Fibroblast of skin of right biceps (primary cell): ENCODE measurements at regions not wholly inside any gene's neighbourhood (a gene's known extent, or its start where the extent isn't known, plus 50 kb on each side); places are given as distances from the start of the nearest gene placed in this dataset.
"Not testable (repeated sequence)": the region's sequence is repeated elsewhere in the genome, so short reads cannot be mapped to it uniquely, and the experiment has no call there.

Experiments
- DNase-seq: peaks from one replicate; pipeline ENCODE4 v3.0.0-alpha.2; 2013

GRCh38 chr7:120054376-120055100 lies 218.4 kb upstream of the KCND2 start:
- DNase-seq, result no peak

- peak; percentile 84 for DNase-seq
Measured at GRCh38 chr7:120055300-120055699, 217.7 kb upstream of the KCND2 start.

- no peak for DNase-seq
Measured at GRCh38 chr7:120056227-120056626, 216.7 kb upstream of the KCND2 start.

DNA sequence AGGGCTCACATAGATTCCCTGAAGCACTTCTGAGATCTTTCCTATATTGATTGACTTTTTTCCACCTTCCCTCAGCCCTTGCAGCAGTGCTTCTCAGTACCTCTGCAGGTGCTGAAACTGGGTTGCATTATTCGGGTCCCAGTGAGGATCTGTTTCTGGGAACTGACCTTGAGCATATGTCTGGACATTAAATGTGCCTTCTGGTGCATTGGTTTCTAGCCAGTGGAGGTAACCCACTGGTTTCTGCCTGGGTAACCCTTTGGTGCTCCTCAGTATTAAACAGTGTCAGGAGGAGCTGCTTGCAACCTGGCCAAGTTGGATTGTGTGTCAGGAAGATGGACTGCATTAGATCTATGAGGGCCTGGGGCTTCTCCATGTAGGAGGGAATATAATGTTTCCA lies 213.3 kb upstream of the KCND2 start:
- no peak for DNase-seq

GRCh38 chr7:120060281-120060680 lies 212.7 kb upstream of the KCND2 start:
- peak; percentile 44 for DNase-seq

DNA sequence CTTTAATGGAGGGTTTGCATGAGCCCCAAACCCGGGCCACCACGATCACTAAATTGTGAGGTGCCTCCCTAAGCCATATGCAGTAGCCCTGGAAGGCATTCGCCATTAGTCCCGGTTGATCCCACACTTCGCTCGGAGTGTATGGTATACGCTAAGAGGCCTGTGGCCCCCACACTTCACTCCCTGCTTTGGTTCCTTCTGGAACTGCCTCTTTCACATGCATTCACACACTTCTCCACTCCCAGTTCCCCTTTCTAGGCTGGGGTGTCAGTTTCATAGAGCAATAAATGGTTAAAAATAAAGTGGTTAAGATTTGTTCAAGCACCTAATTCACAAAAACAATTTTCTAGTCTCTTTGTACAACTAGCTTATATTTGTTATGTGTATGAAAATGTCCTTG lies 212.1 kb upstream of the KCND2 start:
- DNase-seq, result no peak

DNA sequence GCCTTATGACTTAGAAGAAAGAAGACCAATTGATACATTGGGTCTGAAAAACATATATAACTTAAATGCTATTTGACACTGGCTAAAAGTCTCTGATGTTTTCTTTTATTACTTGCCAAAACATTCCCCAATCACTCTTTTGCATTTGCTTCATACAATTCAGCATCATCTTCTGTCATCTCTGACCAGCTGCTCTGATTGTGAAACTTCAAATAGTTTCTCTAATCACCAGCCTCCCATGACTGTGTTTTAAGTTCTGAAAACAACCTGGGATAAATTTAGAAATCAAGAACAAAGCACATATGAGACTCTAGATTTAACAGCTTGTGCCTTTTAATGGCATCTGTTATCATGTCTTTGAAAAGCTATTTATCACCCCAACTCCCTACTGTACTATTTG lies 208.4 kb upstream of the KCND2 start:
- peak; percentile 49 for DNase-seq

DNA sequence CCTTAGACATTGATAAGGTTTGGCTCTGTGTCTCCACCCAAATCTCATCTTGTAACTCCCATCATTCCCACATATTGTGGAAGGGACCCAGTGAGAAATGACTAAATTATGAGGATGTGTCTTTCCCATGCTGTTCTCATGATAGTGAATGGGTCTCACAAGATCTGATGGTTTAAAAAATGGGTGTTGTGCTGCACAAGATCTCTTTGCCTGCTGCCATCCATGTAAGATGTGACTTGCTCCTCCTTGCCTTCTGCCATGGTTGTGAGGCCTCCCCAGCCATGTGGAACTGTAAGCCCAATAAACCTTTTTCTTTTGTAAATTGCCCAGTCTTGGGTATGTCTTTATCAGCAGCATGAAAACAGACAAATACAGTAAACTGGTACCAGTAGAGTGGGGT lies 206.1 kb upstream of the KCND2 start:
- not testable (repeated sequence) for DNase-seq

GRCh38 chr7:120070201-120070600 lies 202.8 kb upstream of the KCND2 start:
- DNase-seq, result no peak

- DNase-seq, result no peak
Measured at GRCh38 chr7:120077777-120078176, 195.2 kb upstream of the KCND2 start.

DNA sequence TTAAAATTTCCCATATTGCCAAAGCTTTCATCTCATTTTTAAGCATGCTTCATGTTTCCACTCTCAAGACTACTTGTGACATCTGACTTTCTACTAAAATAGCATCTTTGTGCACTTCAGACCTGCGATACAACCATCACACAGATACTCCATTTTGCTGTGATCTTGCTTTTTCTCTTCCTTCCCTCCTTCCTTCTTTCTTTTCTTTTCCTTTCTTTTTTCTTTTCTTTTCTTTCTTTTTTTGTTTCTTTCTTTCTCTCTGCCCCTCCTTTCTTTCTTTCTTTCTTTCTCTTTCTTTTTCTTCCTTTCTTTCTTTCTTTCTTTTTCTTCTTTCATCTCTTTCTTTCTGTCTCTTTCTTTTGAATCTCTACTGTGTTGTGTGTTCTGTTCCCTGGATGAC lies 194.0 kb upstream of the KCND2 start:
- DNase-seq, result no peak

GRCh38 chr7:120079704-120080103 lies 193.3 kb upstream of the KCND2 start:
- no peak for DNase-seq

- DNase-seq, result not testable (repeated sequence)
Measured at GRCh38 chr7:120086468-120086867, 186.5 kb upstream of the KCND2 start.

GRCh38 chr7:120089968-120090367 lies 183.0 kb upstream of the KCND2 start:
- DNase-seq, result peak; percentile 3

DNA sequence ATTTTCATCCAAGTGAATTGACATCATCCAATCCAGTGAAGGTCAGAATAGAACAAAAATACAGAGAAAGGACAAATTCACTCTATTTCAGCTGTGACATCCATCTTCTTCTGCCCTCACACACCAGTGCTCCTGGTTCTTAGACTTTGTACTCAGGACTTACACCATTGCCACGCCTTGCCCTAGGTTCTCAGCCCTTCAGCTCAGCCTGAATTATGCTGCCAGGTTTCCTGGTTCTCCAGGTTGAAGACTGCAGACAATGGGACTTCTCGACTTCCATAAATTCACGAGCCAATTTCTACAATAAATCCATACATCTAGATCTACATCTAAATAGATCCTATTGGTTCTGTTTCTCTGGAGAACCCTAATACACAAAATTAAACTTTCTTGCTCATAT lies 181.2 kb upstream of the KCND2 start:
- no peak for DNase-seq

GRCh38 chr7:120097020-120097419 lies 176.0 kb upstream of the KCND2 start:
- DNase-seq, result peak; percentile 8

- DNase-seq, result no peak
Measured at GRCh38 chr7:120097774-120098173, 175.2 kb upstream of the KCND2 start.

DNA sequence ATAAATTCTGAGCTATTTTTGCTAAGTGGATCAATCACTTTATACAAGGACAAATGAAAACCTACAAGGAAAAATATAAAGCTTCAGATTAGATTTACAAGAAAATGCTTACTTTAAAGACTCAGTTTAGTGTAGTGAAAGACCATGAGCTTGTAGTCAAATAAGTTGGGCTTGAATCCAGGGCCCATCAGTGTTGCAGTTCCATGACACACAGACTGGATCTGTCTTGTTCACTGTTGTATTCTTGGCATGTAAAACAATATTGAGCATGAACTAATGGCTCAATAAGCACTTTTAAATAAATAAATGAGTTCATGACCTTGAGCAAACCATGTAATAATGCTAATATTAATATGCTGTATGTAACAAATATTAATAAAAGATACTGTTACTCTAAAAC lies 164.6 kb upstream of the KCND2 start:
- no peak for DNase-seq

- no peak for DNase-seq
Measured at GRCh38 chr7:120110169-120110568, 162.8 kb upstream of the KCND2 start.

DNA sequence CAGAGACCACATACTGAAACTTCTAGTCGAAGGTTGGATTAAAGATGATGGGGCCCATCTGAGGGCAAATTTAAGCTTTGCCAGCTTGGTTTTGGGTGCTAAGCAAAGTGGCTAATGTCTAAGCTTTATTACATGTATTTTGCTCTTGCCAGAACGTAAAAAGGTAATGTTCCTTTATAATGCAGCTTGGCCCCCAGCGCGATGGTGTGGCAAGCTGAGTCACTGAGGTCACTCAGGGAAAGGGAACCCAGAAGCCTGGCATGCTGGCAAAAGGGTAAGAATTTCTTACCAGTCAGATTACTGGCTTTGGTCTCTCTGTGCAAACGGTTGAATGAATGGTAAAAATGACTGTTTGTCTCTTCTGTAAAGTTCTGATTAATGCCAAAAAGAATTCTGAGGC lies 158.3 kb upstream of the KCND2 start:
- DNase-seq, result no peak

- DNase-seq, result no peak
Measured at GRCh38 chr7:120123528-120123927, 149.4 kb upstream of the KCND2 start.

DNA sequence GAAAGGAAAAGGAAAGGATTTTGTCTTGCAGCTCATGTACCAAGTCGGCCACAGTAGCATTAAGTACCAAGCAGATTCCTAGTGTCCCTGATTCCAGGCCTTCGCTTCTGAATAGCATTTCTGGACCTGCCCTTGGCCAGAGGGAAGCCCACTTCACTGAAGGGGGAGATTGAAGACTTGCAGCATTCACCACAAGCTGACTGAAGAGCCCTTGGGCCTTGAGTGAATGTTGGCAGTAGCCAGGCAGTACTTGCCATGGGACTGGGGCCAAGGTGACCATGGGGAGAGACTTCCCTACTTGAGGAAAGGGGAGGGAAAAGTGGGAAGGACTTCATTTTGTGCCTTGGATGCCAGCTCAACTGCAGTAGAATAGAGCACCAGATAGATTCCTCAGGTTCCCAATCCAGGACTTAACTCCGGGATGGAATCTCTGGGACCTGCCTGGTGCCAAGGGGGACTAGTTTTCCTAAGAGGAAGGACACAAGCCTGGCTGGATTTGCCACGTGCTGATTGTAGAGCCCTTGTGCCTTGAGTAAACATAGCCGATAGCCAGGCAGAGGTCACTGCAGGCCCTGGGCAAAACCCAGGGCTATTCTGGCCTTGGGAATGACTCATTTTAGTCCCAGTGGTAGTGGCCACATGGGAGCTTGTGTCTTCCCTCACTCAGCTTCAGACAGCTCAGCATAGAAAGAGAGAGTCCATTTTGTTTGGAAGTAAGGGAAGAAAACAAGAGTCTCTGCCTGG lies 141.7 kb upstream of the KCND2 start:
- no peak for DNase-seq

- DNase-seq, result no peak
Measured at GRCh38 chr7:120138497-120138896, 134.5 kb upstream of the KCND2 start.

GRCh38 chr7:120156476-120156875 lies 116.5 kb upstream of the KCND2 start:
- no peak for DNase-seq

- no peak for DNase-seq
Measured at GRCh38 chr7:120160166-120160565, 112.8 kb upstream of the KCND2 start.
